Femur (tissue), 1 donor: ENCODE measurements at regions not wholly inside any gene's neighbourhood (a gene's known extent, or its start where the extent isn't known, plus 50 kb on each side); places are given as distances from the start of the nearest gene placed in this dataset.

Source experiments
- DNase-seq: peaks from one replicate; pipeline ENCODE4 v3.0.0-alpha.2; 2017

GRCh38 chr14:43249591-43249990 lies 1257.5 kb downstream of the FSCB start:
- no peak for DNase-seq

- no peak for DNase-seq
Measured at GRCh38 chr14:43249116-43249515, 1258.0 kb downstream of the FSCB start.

- DNase-seq: no peak
Measured at GRCh38 chr14:43247877-43248276, 1259.2 kb downstream of the FSCB start.

DNA sequence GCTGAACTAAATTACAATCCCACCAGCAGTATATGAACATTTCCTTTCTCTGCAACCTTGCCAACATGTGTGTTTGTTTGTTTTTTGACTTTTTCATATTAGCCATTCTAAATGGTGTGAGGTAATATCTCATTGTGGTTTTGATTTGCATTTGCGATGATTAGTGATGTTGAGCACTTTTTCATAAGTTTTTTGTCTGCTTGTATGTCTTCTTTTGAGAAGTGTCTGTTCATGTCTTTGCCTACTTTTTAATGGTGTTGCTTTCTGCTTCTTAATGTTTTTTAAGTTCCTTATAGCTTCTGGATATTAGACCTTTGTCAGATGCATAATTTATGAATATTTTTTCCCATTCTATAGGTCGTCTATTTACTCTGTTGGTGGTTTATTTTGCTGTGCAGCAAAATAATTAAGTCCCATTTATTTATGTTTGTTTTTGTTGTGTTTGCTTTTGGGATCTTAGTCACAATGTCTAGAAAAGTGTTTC lies 1262.9 kb downstream of the FSCB start:
- no peak for DNase-seq

DNA sequence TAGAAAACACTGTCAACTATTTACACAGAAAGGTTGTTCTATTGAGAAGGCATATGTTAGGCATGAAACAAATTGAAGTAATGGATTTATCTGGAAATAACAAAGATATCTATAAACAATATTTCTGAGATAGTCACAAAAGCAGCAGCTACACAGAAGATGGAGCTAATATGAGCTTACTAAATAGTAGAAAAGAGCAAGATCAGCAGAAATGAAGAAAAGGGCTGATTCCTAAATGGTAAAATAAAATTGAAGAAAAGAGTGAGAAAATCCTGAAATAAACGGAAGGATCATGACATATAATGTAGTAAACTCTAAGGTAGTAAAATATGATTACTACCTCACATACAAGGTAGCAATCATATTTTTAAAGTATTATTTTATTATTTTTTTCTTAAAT lies 1263.9 kb downstream of the FSCB start:
- DNase-seq: no peak

DNA sequence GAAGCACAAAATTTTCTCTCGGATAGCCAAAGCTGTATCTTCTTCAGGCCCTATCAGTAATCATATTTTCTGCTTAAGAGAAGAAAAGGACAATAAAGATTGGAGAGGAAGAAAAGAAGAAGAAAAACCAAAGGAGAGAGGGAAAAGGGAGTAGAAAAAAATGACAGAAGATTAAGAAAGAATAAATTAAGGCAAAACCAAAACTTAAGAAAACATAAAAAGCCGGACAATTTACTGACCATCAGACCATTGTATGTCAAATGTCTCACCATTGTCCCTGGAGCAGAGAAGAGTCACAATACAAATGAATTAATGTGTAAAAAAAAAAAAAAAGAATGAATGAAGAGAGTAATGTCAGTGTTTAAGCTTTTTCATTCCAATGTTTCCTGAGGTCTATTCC lies 1274.8 kb downstream of the FSCB start:
- no peak for DNase-seq

DNA sequence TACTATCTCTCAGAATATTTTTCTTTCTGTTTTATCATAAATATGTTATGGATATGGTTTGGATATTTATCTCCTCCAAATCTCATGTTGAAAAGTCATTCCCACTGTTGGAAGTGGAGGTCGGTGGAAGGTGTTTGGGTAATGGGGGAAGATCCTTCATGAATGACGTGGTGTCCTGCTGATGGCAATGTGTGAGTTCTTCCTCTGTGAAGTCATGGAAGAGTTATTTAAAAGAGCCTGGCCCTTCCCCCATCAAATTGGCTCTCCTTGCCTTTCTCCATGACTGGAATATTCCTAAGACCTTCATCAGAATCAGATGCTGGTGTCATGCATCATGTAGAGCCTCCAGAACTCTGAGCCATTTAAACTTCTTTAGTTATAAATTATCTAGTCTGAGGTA lies 1291.6 kb downstream of the FSCB start:
- no peak for DNase-seq

GRCh38 chr14:43207189-43207588 lies 1299.9 kb downstream of the FSCB start:
- no peak for DNase-seq

DNA sequence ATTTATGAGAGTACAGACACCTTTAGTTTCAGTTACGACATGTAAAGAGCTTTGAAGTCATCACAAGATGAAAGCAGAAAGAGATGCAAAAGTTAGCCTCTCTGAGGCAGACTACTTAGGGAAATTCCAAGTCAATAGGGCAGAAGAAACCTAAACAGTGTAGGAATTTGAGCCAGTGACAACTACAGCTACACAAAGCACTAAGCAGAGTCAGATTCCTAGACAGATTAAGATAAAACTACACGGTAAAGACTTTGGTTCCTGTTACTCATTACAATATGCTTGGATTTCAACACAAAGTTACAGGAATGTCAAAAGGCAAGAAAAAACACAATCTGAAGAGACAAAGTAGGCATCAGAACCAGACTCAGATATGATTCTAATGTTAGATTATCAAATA lies 1302.3 kb downstream of the FSCB start:
- DNase-seq: no peak

DNA sequence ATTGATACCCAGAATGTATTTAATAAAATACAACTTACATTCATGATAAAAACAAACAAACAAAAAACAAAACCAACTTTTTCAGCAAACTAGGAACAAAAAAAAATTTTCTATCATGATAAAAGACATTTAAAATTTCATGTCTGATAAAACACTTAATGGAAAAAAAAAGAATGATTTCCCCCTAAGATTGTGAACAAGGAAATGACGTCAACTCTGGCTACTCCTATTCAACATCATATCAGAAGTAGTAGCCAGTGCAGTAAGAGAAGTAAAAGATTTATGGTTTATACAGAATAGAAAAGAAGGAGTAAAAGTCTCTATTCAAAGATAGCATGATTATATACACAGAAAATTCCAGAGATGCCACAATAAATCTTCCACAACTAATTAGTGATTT lies 1306.6 kb downstream of the FSCB start:
- DNase-seq: no peak

- DNase-seq: no peak
Measured at GRCh38 chr14:43198465-43198864, 1308.6 kb downstream of the FSCB start.

DNA sequence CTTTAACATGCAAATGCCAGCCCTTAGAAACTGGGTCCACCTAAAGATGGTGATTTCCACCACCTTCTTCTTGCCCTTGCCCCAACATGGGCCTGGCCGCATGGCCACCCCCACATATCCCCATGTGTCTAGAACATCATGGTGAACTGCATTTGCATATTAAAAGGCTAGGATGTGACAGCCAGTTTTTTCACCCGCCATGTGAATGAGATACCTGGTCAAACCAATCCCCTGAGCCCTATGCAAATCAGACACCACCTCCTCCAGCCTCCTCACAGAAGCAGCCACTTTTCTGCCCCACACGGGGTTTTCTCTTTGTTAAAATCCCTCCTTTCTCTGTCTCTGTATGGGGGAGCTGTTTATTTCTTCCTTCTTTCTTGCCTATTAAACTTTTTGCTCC lies 1322.5 kb downstream of the FSCB start:
- DNase-seq: no peak

GRCh38 chr14:43183916-43184315 lies 1323.2 kb downstream of the FSCB start:
- DNase-seq: no peak

DNA sequence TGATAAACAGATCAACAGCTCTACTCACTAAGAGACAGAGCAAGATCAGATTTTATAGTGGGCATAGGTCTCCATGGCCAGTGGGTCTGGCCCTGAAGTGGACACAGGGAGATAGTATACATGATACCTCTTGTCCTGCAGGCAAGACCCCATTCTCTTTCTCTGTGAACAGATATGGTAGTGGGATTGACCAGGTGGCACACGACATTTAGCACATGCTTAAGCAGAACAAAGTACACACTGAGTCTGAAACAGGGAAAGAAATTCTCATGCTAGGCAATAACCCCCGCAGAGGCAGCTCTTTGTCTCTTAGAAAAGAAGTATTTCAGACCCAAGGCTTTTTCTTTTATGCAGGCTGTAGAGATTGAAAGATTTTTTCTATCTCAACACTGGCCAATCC lies 1331.2 kb downstream of the FSCB start:
- DNase-seq: no peak

DNA sequence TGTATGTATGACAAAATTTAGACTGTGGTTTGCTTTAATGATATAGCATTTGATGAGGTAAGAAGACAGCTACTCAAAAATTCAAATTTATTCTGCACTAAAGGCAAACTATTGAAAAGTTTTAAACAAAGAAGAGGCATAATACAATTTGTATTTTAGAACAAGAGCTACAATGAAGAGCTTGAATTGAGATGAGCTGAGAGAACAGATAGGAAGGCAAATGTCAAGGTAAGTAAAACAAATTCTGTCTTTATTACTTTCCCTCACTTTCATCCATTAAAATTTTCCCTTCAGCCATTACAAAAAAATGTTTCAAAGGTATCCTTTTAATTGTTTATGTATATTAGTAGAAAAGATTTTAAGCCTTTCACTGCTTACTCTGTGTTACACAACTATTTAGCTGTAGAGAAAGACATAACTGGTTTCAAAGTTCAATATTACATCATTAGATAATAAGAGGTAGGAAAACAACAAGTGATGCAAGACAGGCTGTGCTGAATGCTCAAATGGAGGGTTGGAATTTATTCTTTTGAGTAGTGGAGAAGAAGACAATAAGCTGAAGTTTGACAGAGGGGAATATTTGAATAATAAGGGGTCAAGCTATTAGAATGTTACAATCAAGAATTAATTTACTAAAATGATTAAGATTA lies 1334.1 kb downstream of the FSCB start:
- no peak for DNase-seq

DNA sequence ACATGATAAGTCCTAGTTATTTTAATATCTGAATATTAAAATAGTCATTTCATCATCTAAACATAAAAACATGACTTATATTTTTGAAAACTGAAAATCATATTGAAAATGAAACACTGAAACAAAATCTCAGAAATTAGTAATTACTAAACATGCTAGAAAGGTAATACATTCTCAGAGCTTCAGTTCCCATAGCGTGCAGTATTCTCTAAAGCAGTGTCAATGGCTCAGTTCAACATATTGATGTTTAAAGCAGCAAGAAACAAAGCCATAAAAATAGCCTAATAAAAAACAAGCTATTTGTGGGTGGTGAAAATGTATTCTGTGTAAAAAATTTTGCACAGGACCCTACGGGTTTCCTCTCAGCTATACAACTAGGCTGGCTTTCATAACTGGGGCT lies 1337.4 kb downstream of the FSCB start:
- no peak for DNase-seq

- DNase-seq: no peak
Measured at GRCh38 chr14:43168371-43168925, 1338.6 kb downstream of the FSCB start.

- no peak for DNase-seq
Measured at GRCh38 chr14:43166163-43166562, 1340.9 kb downstream of the FSCB start.

GRCh38 chr14:43165651-43166050 lies 1341.4 kb downstream of the FSCB start:
- no peak for DNase-seq

DNA sequence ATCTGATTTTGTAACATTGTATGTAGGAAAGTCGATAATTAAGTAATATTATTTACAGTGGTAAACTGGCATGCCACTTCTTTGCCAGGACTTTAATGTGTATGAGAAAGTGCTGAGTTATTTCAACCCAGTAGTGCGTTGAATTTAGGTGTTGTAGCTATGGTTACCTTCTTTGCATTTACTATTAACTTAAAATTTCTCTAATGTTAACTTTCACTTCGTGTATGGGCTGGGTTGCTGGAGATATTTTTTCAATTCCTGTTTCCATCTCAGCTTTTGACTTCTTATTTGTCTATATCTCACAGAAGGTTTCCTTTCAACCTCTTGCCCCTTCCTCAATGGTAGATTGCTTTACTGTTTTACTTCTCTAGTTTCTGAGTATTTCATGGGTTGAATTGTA lies 1345.6 kb downstream of the FSCB start:
- no peak for DNase-seq

DNA sequence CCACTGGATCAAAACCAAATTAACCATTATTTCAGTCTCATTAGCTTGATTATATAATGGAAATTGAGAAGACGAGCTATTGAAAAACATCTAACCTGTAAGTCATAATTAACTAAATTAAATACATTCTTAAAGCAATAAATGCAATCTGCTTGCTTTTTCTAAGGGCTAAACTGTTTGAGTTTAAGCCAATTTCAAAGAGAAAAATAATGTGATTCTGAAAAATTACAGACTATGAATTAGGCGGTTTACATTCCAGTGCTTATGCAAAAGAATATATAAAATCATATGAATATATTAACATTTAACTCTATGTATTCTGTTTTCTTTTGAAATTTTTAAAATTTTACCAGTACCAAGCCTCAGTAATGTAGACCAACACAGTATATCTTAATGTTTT lies 1349.4 kb downstream of the FSCB start:
- no peak for DNase-seq

DNA sequence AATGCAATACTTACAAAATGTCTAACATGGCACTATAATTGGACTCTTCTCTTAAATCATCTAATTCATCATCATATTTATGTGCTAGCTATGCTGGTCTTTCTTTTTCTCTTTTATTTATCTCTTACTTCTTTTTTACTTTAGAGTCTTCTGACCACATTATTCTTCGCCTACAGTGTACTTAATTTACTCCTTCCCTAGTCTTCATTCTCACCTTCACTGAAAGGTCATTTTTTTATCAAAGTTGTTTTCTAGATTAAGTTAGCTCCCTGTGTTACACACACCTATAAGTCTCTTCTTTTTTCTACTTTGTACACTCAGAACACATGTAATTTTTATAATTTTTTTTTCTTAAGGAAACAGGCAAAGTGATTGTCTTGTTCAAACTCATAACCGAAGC lies 1351.2 kb downstream of the FSCB start:
- no peak for DNase-seq

DNA sequence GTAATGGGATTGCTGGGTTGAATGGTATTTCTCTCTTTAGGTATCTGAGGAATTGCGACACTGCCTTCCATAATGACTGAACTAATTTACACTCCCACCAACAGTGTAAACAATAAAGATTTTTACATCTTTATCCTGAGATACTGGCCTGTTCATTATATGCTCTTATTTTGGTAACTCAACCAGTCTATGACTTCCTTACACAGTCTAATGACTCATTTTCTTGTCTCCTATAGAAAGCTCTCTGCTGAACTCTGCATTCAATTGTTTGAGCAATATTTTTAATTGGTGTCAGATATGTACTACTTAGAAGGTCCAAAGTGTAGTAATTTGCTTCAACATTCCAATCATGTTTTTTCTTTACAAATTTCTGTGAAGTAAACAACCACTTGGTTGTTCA lies 1351.8 kb downstream of the FSCB start:
- DNase-seq: no peak

- no peak for DNase-seq
Measured at GRCh38 chr14:43147485-43147884, 1359.6 kb downstream of the FSCB start.

DNA sequence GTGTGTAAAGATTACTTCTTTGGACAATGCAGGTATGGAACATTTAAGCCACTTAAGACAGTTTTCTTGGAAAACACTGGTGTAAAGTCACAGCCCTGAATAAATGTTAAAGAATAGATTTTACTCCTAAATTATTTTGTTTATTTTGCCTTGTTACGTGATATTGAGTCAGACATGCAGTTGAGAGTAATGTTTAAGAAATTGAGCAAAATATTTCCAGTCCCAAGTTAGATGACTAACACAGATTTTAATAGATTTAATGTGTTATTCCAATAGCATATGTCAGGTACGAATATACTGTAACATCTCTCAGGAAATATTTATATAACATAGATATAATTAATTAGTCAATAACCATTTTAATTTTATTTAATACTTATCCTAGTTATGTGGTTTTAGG lies 1361.7 kb downstream of the FSCB start:
- no peak for DNase-seq
